HG02642 (cell line): ENCODE measurements at regions not wholly inside any gene's neighbourhood (a gene's known extent, or its start where the extent isn't known, plus 50 kb on each side); places are given as distances from the start of the nearest gene placed in this dataset.
"Not testable (repeated sequence)": the region's sequence is repeated elsewhere in the genome, so short reads cannot be mapped to it uniquely, and the experiment has no call there.

Experiments
- ATAC-seq: cut with Tn5 transposase; IDR thresholded peaks from one replicate; pipeline ENCODE4 v1.9.1; 2021; ENCODE audit warnings: mild to moderate bottlenecking; ENCODE audit not compliant: unreplicated experiment, poor library complexity

DNA sequence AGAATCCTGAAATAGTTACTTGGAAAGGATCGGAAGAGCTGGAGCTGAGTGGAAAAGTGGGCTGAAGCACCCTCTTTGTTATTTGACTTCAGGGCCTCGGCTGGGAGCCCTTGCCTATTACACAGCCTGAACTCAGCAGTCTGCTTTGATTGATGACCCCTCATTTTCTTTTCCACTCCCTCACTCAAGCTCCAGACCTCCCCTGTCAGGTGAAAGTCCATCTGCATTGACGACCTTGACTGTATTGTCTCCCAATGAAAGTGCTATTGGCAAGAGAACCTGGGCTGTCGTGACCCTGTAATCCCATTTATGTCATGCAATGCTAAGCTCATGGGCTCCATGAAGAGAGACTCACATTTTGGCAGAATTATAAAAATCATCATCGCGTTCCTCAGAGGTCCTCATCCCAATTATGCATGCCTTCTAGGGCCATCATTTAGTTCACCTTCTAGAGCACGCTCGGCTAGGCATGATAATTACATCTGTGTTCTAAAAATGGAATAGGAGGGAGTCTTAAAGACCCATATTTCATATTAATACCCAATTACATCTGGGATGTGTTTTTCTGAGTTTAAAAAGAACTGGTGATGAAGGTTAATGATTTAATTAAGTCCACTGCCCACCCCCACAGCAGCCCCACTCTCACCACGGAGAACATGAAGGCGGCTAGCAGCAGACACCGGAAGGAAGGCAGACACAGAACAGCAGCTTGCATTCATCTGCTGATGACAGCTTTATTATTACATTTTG lies 472.5 kb downstream of the PID1 start:
- no peak for ATAC-seq

DNA sequence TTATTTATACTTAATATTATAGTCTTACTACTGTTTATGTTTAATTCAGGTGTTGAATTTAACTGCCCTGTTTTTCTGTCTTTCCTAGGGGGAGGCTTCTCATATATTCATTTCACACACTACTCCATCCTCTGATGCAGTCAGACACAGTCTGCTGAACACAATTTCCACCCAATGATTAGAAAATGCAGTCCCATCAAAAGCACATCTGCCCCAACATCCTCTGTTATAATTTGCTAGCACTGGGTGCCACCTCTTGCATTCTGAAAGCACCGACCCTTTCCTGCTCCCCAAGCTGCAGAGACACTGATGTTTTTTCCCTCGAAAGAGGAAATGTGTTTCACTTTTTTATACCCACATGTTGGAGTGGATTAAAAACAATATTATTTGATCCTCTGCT lies 474.7 kb downstream of the PID1 start:
- ATAC-seq: no peak

GRCh38 chr2:228793116-228793515 lies 478.0 kb downstream of the PID1 start:
- ATAC-seq: no peak

DNA sequence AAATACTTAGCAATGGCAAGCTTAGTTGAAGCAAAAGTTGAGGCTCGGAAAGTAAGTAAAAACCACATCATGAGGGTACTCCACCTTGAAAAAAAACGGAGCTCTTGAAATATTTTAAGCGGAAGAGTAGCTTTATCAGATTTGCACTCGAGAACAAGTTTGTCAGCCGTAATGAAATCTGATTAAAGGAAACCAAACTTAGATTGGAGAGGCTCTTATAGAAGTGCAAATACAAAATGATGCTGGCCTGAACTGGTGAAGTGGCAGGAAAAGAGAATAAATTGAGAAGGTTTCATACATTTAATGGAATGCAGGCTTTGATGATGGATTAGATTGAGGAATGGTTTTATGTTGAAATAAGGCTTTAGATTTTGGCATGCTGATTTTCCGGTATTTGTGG lies 484.2 kb downstream of the PID1 start:
- ATAC-seq: no peak

- no peak for ATAC-seq
Measured at GRCh38 chr2:228782281-228782680, 488.8 kb downstream of the PID1 start.

DNA sequence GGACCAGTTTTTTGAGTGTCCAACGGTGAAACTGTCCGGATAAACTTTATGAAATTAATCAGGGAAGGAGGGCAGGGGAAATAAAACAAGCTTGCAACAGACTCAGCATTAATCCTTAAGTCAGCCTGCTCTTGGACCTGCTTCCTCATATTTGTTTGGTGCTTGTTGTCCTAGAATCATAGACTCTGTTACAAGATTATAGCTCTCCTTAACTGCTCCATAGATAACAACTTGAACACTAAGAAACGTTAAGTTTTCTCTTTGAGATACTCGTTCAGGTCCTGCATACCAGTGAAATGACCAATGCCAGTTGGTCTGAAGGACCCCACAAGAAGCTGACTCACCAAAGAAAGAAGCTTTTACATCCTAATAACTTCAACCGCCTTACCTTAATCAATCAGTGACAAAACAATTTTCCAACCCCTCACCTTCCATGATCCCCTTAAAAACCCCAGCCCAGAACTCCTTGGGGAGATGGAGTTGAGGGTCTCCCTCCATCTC lies 493.2 kb downstream of the PID1 start:
- no peak for ATAC-seq

DNA sequence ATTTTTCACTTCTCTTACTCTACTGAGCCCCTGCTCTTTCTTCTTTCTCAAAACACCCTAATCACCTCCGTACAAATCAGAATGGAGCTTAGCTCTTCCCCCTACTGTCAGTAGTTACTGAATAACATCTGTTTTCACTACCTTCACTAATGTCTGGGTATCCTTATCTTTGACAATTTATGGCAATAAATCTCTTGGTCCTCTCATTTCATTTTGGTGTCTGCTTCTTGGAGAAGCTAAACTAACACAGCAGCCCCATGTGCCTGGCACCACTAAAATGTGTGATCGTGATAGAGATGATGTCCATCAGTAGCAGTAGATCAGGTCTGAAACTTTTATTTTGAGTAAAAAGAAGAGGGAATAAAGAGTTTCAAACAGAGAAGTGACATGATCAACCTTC lies 496.5 kb downstream of the PID1 start:
- no peak for ATAC-seq

- no peak for ATAC-seq
Measured at GRCh38 chr2:228771774-228772173, 499.3 kb downstream of the PID1 start.

GRCh38 chr2:228771315-228771714 lies 499.8 kb downstream of the PID1 start:
- no peak for ATAC-seq

DNA sequence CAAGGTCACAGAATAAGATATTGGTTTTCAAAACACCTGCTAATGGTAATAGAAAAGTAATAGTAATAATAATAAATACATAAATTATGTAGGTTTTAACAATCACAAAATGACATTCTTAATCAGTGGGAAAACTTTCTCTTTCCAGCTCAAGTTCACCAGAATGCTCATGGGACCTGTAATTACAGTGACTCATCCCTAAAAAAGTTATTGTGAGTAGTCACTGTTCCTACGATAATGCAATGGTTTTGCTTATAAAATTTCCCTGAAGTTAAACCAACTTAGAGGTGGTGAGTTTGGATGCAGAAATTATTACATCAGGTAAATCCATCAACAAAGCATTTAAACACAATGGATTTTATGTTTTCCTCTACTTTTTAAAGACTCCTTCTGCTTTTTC lies 502.3 kb downstream of the PID1 start:
- no peak for ATAC-seq

DNA sequence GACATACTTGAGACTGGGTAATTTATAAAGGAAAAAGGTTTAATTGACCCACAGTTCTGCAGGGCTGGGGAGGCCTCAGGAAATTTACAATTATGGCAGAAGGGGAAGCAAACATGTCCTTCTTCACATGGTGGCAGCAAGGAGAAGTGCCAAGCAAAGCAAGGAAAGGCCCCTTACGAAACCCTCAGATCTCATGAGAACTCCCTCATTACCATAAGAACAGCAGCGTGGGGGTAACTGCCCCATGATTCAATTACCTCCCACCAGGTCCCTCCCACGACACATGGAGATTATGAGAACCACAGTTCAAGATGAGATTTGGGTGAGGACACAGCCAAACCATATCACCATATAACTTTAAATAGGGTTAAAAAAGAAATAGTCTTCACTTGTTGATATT lies 502.9 kb downstream of the PID1 start:
- ATAC-seq: not testable (repeated sequence)

- ATAC-seq: no peak
Measured at GRCh38 chr2:228767196-228767595, 503.9 kb downstream of the PID1 start.

DNA sequence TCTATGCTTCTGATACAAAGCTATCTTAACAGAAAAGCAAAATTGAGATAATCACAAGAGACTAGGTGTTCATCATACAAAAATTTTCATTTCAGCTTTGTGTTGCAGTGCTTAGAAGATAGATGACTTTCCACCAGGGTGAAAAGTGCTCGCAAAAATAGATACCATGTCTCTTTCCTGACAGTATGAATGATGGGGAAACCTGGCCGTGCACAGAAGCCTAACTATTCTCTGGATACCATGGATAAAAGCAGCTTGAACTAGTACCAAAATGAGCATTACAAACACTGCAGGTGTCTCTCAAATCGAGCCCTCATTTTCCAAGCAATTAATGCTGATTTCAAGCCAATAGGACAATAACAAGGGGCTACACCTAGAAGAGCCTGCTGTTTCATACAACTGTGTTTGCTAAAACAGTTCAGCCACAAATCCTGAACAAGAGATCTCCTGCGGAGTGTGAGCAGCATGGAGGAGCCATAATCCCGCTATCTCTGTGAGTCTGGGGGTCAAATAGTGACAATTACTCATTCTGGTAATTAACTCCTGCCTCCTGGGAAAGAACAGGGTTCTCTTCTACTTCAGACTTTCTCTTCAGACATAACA lies 507.6 kb downstream of the PID1 start:
- ATAC-seq: no peak

DNA sequence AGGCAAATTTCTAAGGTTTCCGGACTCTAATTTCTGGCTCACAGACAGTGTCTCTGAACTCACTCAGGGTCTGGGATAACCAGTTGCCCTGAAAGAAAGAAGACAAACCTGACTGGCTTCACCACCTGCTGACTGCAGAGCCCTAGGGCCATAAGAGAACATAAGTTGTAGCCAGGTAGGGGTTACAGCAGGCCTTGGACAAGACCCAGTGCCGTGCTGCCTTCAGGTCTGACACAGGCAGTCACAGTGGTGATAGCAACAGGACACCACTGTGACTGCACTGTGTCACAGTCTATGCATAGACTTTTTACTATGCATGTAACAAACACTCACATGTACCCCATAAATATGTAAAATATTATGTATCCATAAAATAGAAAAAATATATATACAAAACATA lies 508.5 kb downstream of the PID1 start:
- no peak for ATAC-seq

- ATAC-seq: not testable (repeated sequence)
Measured at GRCh38 chr2:228755661-228756060, 515.4 kb downstream of the PID1 start.

DNA sequence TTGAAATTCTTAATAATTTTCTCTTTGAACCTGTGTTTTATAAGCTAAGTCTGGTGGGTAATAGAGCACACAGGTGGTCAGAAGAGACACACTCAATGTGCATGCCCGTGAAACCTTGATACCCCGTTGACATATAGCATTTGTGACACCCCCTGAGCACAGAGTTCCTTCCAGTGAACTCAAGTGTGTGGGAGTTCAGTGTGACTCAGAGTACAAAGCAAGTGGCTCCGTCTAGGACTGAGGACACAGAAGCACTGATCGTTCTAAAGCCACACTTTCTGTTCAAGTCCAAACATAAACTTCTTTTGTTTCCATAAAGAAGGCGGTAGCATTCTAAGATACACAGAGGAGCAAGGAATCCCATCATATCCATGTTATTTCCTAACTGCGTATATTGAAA lies 523.6 kb downstream of the PID1 start:
- no peak for ATAC-seq

GRCh38 chr2:228738671-228739380 lies 532.3 kb downstream of the PID1 start:
- no peak for ATAC-seq

- no peak for ATAC-seq
Measured at GRCh38 chr2:228735697-228736096, 535.4 kb downstream of the PID1 start.

- ATAC-seq: no peak
Measured at GRCh38 chr2:228731517-228731916, 539.6 kb downstream of the PID1 start.

- ATAC-seq: no peak
Measured at GRCh38 chr2:228728961-228729360, 542.1 kb downstream of the PID1 start.

DNA sequence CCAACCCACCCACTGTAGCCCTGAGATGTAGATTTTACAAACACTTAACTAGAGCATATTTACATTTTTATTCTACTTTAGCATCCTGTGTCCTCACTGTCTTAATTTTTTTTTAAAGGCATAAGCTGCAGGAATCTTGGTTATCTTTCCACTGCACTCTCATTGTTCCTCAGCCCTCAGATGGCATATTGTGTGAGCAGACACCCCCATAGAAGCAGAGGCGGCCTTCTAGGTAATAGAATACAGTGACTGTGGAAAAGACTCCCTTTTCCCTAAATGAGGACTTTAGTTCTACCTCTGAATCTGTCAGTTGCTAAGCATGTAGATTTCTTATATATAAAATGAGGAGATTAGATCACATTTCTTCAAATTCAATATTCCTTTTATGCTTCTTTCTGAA lies 543.5 kb upstream of the SPHKAP start:
- no peak for ATAC-seq
